NCI-H2081 (cell line): ENCODE measurements at regions not wholly inside any gene's neighbourhood (a gene's known extent, or its start where the extent isn't known, plus 50 kb on each side); places are given as distances from the start of the nearest gene placed in this dataset.
"Not testable (repeated sequence)": the region's sequence is repeated elsewhere in the genome, so short reads cannot be mapped to it uniquely, and the experiment has no call there.

Experiments
- DNase-seq, 2 experiments: peaks; one replicate each; lab custom pipeline; 2025; lab: John Stamatoyannopoulos, UW

DNA sequence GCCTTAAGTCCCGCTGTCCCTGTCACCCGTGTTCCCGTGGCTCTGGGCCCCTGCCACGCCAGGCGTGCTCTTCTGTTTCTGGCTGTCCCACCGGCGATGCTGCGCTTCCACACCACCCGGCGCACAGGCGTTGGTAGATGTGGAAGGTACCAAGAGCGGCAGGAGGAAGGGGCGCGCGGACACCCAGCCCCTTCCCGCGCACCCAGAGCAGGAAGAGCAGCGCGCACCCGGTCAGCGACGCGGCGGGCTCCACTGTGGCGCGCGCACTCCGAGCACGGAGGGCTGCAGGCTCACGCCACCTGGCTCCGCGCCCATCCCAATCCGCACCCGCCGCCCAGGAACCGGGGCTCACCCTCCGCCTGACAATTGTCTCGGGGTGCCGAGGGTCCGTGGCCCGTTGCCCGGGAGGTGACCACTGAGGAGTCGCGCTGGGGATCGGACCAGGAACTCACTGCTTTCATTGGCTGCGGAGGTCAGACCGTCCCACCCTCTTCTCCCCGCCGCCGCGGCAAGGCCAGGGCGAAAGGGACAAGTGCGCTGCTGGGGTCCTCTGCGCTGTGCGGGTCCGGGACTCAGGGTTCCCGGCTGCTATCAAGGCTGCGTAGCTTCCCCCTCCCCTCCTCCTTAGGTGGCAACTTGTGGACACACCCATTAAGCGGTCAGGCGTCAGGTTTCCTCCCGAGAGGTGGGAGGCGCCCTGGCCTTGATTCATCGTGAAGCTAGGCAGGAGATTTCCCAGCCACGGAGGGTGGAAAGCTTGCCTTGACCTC is 121.6 kb upstream of the ZNF92 start:
- DNase-seq, result peak; percentile 90 to 92

DNA sequence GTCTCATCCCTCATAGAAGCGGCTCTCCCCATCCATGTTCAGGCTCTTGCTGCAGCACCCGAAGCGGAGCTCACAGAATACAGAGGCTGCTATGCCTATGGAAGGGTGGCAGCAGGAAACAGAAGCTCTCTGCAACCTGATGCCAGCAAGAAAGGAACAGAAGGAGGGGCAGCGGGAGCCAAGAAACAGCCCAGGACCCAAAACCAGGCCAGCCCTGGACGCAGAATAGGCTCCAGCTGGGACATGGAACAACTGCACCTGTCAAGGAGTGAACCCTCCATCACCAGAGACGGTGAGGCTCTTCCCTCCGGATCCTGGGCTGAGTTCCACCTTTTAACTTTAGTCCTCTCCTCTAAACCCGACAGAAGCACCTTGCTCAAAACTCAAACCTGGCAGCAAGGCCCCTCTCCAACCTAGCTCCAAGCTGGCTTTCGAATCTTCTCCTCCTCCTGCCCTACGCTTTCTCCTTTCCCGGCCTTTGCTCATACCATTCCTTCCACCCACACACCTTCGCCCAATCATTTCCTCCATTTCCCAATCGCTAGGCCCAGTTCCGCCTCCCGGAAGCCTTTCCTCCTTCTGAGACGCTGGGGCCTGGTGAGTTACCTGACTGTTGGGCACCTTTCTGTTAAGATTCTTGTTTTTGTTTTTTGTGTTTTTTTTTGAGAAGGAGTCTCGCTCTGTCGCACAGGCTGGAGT is 122.8 kb upstream of the ZNF92 start:
- no peak for DNase-seq

DNA sequence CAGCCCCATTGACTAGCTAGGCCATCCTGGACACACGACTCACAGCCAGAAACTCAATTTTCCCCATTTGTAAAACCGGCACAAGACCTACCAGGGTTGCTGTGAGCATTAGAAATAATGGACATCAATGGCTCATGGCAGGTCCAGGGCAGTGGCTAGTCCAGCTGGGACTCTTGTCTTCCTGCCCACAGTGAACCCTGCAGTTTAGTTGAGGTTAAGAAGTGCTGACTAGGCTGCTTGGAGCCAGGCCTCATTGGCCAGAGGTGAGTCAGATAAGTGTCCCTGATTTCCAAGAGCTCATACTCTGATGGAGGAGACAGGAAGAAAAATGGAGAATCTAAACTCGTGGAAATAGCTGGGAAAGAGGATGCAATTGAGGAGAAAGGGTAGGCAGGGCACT is 123.4 kb upstream of the ZNF92 start:
- no peak for DNase-seq

DNA sequence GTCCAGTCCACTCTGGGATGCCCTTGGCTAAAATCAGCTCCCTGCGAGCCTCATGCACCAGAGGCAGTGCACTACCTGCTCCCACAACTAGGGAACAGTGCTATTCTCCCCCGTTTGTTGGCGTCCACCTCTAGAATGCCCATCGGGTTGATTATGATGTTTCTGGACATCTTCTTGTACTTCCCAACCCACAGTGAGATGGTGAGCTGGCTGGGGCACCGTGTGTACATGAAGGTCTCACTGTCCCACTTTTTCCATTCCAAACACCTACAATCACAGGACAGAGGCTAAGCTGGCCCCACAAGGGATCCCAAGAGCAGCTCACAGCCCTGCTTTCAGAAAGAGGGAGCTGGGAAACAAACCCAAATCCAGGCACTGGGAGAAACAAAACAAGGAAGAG is 126.2 kb upstream of the ZNF92 start:
- DNase-seq, result no peak

- peak; percentile 65 to 67 for DNase-seq
These were observed 133.8 kb upstream of the ZNF92 start for GRCh38 chr7:65239707-65240352.

- DNase-seq, result no peak
These were observed 134.3 kb upstream of the ZNF92 start for GRCh38 chr7:65239324-65239706.

- no peak for DNase-seq
These were observed 134.9 kb upstream of the ZNF92 start for GRCh38 chr7:65238785-65239184.

DNA sequence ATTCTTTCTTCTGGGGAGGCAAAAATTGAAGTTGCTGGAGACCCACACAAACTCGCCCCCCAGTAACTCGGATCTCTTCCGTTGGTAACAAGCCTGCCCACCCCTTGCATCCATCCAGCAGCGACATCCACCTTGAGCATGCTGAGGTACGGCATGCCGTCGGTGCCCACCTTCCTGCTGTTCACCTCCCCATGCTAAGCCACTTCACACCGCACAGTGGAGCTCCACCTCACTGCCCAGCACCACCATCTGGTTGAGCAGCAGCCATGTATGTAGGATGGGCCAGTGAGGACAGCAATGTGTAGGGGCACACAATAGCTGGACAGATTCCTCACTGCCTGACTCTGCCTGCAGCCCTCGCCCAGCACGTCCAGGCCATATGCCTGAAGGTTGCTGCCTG is 138.1 kb upstream of the ZNF92 start:
- no peak for DNase-seq

- no peak for DNase-seq
These were observed 140.1 kb upstream of the ZNF92 start for GRCh38 chr7:65233409-65234034.

- DNase-seq, result no peak
These were observed 143.4 kb upstream of the ZNF92 start for GRCh38 chr7:65230231-65230630.

- no peak for DNase-seq
These were observed 148.1 kb upstream of the ZNF92 start for GRCh38 chr7:65225422-65226006.

GRCh38 chr7:65222655-65223054 is 151.0 kb upstream of the ZNF92 start:
- no peak for DNase-seq

DNA sequence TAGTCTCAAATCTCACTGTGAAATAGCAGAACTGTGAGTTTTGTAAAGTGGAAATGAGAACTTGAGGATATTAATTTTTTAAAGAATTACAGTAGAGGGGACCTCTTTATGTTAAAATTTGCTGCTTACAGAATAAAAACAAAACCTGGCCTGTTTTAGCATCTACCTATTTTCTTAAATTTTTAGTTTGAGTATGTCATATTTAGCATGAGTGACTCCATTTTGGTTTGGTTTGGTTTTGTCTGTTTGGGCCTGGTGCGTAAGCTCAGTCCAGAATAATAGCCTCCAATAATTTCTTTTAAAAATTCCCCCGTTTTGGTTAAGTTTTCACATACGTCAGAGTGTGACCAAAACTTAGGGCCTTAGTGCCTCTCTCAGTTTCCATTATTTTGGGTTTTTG is 152.0 kb upstream of the ZNF92 start:
- no peak for DNase-seq

DNA sequence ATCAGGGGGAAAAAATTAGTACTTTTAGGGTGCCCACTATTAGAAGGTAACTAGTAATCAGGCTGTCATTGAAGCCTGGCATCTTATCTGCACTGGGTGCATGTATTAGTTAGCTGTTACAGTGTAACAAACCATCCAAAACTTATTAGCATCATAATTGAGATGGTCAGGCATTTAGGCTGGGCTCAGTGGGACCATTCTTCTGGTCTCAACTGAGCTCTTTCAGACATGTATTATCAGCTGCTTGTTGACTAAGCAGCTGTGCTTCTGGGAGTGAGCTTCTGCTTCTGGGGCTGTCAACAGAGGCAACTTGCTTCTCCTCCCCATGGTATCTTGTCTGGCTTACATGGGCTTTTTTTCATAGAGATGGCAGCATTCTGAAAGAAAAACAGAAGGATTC is 154.0 kb upstream of the ZNF92 start:
- DNase-seq, result no peak

GRCh38 chr7:65216469-65216868 is 157.2 kb upstream of the ZNF92 start:
- DNase-seq, result peak; percentile 91 to 93

DNA sequence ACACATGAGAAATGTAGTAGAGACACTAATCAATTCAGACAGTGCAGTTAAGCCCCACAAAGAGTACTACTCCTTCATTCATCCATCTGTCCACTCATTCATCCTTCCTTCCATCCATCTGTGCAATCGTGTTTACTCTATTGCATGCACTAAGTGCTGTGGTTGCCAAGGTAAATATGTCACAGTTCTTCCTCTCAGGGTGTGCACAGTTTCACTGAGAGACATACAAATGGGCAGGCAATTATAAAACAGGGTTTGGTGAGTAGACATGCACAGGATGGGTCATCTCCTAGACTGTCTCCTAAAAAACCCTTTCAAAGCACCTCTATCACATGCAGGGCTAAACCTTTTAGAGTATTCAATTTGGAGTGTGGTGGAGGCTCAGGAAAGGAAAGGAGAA is 160.4 kb upstream of the ZNF92 start:
- DNase-seq, result peak; percentile 23 to 71

DNA sequence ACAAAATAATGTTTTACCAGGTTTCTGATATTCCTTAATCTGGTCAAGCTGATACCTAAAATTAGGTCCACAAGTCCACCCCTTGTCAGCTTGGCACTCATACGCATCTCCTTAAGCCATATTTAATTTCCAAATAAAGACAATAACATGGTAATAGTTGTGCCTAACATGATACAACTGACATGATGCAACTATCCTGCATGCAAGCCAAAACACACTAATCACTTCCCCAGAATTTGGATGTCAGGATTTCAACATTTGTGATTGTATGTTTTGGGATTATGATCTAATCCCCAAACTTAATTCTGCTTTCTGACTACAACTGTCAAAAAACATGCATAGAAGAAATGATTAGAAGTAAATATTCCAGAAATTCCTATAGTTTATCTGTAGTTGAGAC is 174.4 kb upstream of the ZNF92 start:
- DNase-seq, result not testable (repeated sequence)

- not testable (repeated sequence) for DNase-seq
These were observed 180.2 kb upstream of the ZNF92 start for GRCh38 chr7:65193334-65194058.

- not testable (repeated sequence) for DNase-seq
These were observed 170.6 kb upstream of the ERV3-1 start for GRCh38 chr7:65177041-65177440.

- not testable (repeated sequence) for DNase-seq
These were observed 143.6 kb upstream of the ERV3-1 start for GRCh38 chr7:65150105-65150504.

- DNase-seq, result not testable (repeated sequence)
These were observed 139.8 kb upstream of the ERV3-1 start for GRCh38 chr7:65146118-65146914.
